ENCODE measurements at regions not wholly inside any gene's neighbourhood (a gene's known extent, or its start where the extent isn't known, plus 50 kb on each side); places are given as distances from the start of the nearest gene placed in this dataset.

DNA sequence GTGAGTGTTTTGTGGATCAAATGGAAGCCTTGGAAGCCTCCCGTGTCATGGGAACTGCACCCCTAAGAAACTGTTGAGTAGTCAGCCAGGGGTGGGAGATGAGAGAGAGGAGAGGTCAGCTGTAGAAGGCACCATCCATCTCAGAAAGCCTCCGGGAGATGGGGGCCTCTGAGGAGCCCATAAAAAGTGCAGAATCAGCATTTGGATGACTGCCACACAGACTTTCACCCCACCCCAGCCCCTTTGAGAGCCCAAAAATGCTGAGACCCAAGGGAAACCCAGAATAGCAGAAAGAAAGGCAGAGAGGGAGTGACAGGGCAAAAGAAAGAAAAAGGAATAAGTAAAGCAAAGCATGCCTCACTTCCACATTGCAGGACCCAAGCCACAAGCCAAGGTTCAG lies 443.1 kb upstream of the ZEB2 start:
- no peak for FAIRE-seq

DNA sequence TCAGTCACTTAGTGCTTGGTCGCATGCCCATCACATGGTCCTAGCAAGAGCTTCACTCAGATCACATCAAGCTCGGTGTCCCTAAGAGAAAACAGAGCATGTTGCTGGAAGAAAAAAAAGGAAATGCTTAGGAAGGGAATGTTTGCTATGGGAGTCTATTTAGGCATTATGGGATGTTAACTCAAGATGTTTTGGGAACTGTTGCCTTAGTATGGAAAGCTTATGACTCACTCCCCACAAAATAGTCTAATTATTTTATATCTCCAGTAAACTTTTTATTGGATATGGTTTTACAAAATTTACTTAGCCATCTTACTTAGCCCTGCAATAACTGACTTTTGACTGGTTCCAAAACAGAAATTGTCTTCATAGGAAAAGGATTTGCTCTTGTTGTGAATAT lies 439.5 kb upstream of the ZEB2 start:
- no peak for FAIRE-seq

DNA sequence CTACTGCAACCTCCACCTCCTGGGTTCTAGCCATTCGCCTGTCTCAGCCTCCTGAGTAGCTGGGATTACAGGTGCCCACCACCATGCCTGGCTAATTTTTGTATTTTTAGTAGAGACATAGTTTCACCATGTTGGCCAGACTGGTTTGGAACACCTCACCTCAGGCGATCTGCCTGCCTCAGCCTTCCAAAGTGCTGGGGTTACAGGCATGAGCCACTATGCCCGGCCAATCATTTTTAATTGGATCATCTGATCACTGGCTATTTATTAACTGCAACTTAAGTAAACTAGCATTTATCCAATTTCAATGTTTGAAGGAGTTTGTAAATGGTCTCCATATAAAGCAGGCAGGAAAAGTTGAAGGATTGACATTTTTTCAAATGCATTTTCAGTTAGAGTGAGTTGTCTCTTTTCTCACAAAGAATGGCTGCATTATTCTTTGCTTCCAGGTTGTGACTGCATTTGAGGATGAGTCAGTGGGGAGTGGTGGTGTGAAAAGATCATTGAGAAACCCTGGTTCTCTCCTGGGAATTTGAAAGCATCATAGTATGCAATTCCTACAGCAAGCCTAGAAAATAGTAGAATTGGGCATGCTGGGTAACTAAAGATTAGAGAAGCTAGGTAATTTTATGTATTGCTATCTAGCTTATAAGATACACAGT lies 431.1 kb upstream of the ZEB2 start:
- no peak for FAIRE-seq

DNA sequence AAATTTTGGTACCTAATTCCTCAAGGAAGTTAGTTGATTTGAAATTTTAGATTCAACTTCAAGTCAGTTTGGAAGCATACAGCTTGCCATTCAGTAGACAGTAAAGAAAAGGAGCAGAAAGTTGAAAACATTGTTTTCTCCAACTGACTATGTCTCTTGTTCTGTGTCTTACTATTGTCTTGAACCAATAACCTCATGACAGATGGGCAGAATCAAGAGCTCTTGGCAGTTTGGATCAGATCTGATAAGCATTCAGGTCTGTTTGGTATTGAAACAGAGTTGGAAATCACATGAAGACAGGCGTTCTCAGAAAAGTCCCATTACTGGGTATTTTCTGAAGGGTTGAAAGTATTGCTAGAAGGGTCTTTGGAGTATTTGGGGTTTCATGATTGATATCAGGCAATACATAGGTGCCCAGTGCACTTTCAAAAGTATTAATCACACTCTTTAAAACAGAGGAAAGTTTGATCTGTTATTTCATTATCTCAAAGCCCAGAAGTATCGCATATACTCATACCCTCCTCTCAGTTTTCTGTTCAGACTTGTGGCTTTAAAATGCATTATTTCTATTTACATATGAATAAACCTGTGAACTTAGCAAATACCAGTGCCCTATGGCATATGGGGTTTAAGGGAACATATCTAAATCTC lies 428.4 kb upstream of the ZEB2 start:
- FAIRE-seq = no peak

DNA sequence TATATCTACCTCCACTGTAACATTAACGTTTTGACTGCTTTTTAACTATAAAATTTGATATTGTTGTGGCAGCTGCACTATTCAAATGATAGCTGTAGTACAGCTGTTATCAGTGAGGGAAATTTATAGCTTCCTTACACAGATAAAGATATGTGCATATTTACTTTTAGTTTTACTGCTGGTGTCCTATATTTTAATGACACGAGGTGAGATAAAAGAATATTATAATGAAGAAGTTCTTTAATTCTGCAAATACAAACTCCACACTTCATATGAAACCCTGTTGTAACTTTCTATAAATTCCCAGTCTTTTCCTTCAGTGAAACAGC lies 427.8 kb upstream of the ZEB2 start:
- no peak for FAIRE-seq

DNA sequence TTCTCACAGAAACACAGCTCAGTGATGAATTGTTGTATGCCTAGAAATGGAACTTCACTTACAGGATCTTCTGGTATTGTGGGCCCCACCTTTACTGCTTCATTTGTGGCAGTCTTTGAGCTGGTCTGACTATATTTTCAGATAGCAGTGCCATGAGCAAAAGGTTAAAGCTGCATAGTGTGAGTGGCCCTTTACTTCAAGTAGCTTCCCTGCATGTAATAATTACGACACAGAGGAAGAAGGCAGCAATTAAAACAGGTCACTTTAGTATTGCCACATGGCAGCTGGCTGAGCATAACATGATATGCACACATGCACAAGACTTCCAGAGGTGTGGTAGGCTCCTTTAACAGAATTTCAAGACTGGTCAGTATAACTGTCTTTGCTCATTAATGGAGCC lies 426.3 kb upstream of the ZEB2 start:
- no peak for FAIRE-seq

DNA sequence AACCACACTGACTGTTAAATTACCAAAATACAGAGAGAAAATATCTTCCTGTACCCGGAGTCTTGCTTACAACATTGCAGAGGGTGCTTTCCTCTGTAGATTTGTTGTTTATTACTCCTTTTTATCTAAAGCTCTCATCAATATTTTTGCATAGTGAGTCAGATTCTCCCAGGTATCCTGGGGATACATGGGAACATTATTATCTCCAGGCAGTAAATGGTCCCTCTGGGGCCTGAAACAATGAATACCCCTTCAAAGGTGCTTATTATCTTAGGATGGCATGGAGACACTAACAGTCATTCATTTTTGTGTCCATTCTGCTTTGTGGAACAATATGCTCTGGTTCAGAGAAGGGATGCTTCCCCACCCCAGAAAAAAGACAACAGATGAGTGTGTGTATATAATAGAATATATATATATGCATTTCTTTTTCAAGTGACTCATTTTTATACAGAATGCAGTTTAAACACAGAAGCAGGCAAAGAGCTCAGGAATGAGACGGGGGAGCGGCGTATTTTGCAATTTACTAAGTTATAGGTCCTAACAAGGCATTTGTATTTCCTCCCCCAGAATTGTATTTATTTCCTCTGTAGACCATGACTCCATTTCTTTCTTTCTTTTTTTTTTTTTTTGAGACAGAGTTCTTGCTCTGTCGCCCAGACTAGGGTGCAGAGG lies 424.8 kb upstream of the ZEB2 start:
- no peak for FAIRE-seq

DNA sequence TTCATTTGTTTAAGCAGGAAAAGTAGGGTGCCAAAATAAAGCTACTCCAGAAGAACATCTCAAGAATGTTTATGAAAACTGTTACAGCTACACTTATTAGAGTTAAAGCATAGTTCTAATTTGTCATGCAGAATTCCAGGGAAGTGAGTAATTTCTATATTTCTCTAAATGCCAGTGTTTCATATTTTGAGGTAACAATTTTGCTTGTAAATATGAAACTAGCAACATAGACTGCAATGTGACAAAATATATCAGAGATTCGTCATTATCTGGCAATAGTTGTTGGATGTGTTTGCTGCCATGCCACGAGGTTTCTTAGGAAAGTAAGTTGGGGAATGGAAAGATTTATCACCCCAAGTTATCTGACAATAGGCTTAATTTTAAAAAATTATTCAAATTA lies 424.1 kb upstream of the ZEB2 start:
- FAIRE-seq = no peak

DNA sequence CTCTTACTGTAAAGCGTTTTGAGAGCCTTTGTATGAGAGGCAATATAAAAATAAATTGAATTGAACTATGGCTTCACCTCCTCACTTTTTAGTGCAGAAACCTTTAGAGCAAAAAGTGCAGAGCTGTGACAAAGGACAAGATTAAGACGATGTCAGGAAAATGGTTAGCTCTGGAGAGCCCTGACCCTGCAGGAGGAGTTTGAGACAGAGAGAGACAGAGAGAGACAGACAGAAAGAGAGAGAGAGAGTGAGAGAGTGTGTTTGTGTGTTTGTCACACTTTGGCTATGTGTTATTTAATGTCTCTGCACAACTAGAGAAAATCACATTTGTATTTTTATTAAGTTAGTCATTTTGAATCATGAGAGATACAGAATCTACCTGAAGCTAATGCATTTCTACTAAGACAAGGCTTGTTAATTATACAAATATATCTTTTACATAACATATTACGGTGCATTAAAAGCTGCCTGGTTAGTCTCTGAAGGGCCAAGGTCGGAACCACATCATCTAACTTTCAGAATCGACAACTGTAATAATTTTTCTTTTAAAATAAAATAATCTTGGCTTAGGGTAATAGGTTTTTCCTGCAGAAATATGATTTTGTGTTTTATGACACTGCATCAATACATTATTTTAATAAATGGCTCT lies 423.5 kb upstream of the ZEB2 start:
- FAIRE-seq = no peak

DNA sequence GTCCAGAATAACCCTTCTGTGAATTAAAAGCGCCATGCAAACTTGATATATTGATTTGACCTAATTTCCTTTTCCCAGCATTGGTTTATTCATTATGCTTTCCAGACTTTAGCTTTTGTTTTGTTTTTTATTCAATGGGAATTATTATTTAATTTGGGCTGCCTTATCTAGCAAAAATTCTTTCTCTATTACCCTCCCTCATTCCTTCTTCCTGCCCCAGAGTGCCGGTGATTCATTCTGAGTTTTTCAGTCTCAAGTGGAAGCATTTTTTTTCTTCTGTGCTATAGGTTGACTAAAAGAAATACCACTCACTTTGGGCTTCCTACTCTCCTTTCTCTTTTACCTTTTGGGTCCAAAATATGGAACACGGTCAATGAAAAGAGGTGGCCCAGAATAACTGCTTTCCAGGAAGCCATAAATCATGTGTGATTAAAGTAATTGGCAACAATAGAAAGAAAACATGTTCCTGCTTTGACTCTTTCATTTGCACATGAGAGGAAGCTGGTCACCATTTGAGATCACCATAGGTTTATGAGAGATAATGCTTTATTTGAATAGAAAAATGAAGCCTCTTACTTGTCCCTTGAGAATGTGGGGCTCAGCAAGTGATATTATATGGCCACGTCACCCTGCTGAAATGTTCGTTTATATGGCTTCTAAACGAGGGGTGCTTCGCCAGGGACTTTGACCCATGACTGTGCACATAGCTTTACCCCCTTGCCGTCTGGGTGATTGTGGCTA lies 422.8 kb upstream of the ZEB2 start:
- no peak for FAIRE-seq

DNA sequence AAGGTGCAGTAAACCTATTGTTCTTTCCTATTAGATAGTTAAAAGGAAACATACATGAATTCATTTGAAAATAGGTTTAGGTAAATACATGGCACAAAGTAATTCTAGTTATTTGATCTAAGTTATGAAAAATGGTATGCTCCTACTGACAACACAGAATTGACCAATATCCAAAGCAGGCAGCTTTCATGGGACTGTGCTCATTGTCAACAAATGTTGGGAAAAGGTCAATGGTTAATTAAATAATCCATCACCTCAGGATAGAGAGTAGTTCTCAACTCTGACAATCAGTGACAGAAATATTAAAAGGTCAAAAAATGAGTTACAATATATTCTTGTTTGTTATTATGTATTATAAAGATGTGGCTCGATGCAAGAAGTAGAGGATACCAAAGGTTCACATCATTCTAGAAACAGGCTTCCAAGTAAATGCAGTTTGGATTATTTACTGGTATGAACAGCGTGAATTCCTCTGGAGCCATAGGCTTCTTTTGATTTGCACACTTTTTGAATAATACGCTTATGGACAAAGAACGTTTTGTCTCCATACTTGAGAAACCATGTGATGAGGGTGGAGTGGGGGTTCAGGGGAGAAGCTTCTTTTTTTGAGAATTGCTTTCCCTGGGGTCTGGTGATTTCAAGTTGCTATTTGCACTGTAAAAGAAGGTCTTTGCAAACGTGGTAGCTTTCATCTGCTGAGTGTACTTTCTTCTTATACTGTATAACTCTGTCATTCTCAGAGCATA lies 422.0 kb upstream of the ZEB2 start:
- no peak for FAIRE-seq

DNA sequence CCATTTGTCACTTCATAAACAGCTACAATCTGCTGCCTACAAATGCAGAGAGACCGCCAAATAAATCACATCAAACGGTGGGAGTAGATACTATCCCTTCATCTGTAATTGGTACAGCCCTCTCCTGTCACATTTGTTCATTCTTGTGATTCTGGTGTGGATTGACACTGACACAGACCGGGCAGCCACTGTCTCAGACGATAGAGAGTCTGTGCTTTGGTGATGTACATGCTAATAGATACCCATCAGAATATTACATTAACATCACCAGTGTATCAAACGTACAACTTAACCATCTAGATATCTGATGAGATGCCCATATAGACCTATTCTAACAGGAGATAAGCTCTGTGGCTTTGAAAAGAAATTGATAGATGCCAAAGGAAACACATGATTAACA lies 419.7 kb upstream of the ZEB2 start:
- no peak for FAIRE-seq

DNA sequence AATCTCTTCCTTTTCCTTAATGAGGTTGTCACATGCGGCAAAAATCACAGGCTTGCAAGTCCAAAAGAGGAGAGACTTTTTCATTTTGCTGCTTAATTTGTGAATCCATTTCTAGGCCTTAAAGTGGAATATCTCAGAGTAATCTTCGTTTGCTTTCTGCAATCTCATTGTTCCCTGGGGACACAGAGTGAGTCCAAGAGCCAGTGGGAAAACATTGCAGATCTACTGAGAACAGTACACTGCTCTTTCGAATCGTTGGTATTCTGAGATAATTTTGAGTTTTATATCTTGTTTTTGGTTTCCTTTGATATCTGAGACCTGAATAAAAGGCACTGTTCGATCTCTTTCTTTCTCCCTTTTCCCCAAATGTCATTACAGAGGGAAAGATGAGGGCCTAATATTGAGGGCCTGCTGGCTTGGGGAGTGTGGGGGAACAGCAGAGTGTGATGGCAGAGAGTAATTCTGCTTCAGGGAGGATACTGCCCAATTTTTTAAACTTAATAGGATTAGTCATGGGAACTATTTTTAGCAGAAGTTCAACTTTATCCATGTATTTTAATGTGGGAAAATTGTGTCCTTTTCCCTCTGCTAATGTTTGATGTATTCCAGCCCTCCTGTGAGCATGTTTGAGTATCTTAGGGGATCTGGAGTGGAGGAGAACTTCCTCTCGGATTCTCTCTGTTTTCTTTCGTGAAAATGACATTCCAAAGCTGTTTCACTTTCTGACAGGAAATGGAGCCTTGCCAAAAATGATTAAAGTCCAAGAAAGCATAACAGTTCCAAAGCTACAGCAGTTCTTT lies 418.2 kb upstream of the ZEB2 start:
- no peak for FAIRE-seq

DNA sequence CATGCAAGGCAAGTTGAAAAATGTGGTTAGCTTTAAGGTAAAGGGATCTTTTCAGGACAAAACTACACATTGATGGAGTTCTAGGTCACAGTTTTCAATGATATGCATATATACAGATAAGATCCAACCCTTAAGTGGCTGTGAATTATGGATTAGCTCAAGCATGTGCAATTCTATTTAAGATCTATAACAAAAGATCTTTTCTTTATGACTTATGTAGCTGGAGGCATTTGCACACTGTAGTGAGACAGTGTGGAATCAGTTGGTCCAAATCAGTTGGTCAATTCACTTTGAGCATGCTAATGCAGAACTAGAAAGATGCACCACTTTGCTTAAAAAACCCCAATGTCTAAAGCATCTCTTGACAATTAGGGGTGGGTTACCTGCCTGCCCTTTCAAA lies 417.1 kb upstream of the ZEB2 start:
- no peak for FAIRE-seq

DNA sequence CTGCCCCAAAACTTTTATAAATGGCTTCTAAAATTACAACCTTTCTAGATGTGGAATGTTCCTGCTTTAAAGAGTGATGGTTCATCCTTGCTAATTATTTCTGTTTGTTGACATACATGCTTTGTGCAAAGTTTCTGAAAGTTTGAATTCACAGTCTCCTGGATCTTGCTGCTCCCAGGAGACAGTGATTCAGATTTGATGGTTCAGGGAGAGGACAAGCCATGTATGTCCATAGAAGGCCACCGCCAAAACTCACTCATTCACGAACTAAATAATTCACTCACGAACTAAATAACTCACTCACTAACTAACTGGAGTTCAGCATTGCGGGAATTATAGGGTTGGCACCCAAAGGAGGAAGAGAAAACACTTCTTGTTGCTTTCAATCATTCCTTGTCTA lies 416.5 kb upstream of the ZEB2 start:
- FAIRE-seq = no peak

DNA sequence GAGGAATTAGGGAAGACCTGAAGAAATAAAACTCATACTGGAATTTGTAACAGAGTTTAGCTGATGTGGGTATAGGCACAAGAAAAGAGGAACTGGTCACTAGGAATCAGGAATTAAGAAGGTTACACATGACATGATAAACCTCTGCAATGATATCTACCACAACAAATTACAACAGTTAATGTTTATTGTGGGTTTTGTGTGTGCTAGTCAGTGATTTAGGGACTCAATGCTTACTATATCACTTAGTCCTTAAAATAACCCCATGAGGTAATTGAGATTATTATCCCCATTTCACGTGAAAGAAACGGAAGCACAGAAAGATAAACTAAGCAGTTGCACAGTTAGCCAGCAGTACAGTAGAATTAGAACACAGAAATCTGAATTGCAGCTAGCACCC lies 415.8 kb upstream of the ZEB2 start:
- FAIRE-seq = no peak

DNA sequence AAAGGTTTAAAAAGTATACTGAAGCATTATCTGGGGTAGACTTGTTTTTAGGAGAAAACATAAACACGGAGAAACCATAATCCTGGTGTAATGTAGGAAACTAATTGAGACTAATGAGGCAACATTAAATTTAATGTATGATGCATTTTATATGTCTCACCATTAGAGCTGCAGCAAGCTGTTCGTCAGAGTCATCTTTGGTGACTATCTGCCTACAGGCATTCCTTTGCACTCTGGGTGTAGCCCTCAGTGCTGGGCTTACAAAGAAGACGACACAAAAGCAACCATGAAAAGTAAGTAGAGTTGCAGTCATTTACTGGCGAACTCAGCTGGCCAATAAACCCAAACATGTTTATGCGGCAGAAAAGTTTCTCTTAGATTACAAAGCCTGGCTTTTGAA lies 415.3 kb upstream of the ZEB2 start:
- no peak for FAIRE-seq

DNA sequence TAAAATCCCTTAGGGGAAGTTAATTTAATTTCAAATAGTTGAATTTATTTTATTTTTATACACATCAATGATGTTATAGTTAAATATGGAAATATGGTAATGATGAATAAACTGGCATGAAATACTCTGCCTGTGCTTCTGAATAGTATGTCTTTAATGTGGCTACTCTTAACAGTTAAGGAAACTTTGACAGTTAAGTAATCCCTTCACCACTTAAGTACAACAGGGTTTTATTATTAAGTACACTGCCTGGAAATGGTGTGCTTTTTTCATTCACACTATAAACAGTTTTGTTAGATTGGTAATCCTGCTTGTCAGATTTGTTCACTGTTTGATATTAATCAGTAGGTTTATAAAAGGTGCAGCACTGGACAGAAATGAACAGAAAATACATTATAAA lies 412.0 kb upstream of the ZEB2 start:
- no peak for FAIRE-seq

DNA sequence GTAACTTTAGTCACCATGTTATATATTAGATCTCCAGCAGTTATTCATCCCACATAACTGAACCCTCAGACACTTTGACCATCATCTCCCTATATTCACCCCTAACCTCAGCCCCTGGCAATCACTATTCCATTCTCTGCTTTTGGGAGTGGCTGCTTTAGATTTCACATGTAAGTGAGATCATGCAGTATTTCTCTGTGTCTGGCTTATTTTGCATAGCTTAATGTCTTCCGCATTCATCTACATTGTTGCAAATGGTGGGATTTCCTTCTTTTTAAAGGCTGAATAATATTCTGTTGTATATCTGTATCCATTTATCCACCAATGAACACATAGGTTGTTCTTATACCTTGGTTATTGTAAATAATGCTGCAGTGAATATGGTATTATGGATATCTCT lies 411.6 kb upstream of the ZEB2 start:
- FAIRE-seq = no peak

DNA sequence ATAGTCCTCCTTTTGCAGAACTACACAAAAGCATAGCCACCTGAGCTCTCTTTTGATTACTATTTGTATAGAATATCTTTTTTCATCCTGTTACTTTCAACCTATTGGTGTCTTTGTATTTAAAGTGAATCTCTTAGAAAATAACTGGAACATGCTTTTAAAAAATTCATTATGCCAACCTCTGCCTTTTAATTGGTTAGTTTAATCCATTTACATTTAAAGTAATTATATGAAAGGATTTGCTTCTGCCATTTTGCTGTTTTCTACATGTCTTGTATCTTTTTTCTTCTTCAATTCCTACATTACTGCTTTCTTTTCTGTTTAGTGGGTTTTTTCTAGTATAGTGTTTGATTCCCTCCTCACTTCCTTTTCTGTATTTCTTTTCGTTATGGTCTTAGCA lies 407.5 kb upstream of the ZEB2 start:
- no peak for FAIRE-seq

DNA sequence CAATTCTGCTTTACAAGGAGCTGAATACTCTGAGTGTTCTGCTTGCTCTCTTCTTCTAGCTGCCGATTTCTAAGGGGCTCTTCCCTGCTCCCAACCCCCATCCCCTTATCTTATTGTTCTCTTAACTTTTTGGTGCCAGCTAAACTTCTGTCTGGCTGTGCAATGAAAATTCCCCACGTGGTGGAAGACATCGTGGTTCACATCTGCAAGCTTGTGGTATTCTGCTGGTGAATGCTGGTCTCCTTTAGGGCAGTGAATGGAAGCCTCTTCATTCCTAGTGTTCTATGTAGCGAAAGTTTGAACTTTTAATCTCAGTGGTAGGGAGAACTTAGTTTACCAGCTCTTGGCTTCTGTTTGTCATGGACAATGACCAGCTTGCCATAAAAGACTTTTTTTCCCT lies 406.0 kb upstream of the ZEB2 start:
- FAIRE-seq = no peak

DNA sequence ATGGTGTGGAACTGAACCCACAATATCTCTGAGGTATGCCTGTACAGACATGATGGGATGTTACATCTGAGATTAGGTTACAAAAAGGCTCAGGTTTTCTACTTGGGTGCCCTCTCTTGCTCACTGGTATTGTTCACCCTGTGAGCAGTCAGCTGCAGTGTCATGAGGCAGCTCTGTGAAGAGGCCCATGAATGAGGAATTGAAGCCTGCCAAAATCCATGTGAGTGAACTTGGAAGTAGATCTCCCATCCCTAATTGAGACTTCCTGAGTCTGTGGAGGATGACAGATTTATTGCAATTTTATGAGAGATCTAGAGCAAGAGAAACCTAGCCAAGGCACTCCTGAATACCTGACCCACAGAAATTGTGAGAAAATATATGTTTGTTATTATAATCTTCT lies 404.9 kb upstream of the ZEB2 start:
- FAIRE-seq = no peak

All from islet of Langerhans (tissue), 1 donor.